GM19452 (cell line): ENCODE measurements at regions not wholly inside any gene's neighbourhood (a gene's known extent, or its start where the extent isn't known, plus 50 kb on each side); places are given as distances from the start of the nearest gene placed in this dataset.
"Not testable (repeated sequence)": the region's sequence is repeated elsewhere in the genome, so short reads cannot be mapped to it uniquely, and the experiment has no call there.

Source experiments
- ATAC-seq: cut with Tn5 transposase; IDR thresholded peaks from one replicate; pipeline ENCODE4 v1.9.1; 2021; ENCODE audit not compliant: unreplicated experiment

DNA sequence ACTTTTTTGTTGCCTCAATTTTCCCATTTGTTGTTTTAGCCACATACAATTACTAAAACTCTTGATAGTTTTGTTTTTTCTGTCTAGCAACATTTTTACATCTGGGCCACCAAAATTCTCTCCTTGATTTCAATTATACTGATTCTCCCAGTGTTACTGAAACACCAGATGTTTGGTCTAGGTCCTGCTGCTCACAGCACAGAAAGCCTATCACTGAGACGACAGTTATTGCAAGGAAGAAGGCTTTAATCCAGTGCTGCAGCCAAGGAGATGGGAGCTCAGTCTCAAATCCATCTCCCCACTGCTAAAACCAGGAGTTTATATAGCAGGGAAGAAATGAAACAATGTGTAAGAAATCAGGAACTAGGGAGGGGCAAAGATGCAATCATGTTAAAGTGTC lies 837.7 kb upstream of the CNTN5 start:
- ATAC-seq = no peak

DNA sequence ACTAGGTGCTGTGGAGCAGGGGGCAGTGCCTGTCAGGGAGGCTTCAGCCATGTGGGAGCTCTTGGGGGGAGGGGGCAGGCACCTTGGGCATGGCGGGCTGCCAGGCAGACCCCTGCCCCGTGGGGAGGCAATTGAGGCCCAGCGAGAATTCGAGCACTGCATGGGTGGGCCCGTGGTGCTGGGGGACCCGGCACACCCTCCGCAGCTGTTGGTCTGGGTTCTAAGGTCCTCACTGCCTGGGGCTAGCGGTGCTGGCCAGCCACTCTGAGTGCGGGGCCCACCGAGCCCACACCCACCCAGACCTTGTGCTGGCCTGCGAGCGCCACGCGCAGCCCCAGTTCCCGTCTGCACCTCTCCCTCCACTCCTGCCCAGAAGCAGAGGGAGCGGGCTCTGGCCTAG lies 835.5 kb upstream of the CNTN5 start:
- ATAC-seq = no peak

DNA sequence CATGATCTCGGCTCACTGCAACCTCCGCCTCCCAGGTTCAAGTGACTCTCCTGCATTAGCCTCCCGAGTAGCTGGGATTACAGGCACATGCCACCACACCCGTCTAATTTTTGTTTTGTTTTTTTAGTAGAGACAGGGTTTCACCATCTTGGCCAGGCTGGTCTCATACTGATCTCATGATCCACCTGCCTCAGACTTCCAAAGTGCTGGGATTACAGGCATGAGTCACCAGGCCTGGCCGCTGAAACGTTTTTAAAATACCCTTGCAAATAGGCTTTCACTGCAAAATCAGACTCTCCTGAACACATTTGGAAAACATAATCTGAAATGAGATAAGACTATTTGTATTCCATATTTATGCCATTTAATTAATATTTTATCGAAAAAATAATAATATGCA lies 826.1 kb upstream of the CNTN5 start:
- no peak for ATAC-seq

DNA sequence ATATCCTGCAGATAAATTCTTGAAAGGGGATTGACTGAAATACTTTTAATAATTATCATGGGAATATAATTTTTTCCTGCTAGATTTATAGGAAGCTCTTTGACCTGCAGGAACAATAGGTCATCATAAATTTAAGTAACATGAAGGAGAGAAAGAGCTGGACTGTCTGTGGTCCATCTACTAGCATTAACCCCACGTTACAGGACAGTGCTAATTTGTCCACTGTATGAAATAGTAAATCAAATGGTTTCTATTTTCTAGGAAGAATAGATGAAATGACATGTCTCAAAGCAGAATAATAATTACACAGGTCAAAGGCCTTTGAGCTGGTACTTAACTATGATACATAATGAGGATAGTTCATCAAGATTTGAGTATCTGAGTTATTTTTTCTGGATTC lies 825.4 kb upstream of the CNTN5 start:
- ATAC-seq = no peak

DNA sequence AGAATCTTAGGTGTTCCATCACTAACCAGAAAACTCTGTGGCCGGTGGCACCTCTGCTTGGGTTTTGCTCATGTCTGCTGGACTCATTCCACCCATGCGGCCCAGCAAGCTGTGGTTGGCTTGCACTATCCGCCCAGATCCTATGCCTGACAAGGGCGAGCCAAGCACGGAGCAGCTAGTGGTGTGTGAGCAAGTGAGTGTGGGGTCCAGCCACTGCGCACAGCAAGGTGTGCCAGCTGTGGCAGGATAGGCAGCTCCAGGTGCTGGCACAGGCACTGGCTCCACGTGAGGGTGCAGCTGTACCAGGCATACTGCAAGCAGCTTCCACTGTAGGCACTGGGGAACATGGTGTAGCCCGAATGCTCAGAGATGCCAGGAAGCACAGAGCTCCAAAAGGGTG lies 813.7 kb upstream of the CNTN5 start:
- ATAC-seq = no peak

DNA sequence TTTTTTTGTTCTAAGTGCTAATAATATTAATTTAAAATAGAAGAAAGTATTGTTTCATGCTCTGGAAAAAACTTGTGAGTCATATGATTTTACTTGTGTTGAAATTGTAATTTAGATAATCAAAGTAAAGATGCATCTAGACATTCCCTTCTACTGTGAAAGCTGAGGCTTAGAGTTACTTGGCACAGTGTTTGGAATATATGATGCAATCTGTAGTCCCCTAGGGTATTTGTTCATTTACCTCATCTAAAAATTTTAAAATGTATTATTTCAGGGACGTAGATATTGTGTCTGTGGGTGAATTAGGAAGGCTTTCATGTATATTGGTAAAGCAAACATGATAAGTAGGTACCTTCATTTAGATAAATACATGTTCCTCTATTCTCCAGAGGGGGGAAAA lies 793.5 kb upstream of the CNTN5 start:
- ATAC-seq = no peak

DNA sequence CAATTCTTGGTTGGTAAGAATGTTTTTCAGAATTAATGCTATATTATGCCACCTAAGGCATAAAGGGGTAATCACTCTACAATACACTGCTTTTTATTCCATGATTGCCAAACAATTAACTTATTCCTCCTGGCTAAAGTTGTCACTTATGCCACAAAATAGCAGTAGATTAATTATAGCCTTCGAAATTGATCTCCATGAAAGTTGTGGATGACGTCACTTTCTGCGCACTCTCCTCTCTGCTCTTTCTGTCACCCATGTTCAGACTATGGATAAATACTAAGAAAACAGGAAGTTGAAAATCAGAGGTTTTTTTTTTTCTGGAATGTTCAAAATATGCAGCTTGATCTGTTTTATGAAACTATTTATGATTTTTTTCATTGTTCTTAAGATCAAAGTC lies 790.1 kb upstream of the CNTN5 start:
- ATAC-seq = no peak

DNA sequence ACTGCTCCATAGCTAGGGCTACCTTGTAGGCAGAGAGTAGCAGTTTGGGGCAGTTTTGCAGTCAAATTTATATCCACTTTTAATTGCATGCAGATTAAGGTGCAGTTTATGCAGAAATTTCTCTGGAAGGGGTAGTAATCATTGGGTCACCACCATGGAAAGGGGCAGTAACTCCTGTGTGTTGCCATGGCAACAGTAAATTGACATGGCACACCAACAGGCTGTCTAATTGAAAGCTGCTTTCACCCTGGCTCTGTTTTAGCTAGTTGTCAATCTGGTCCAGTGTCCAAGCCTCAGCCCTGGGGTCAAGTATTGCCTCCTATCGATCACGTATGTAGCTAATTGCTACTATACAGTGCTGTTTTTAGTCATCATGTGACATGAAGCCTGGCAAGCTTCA lies 786.1 kb upstream of the CNTN5 start:
- ATAC-seq = no peak

DNA sequence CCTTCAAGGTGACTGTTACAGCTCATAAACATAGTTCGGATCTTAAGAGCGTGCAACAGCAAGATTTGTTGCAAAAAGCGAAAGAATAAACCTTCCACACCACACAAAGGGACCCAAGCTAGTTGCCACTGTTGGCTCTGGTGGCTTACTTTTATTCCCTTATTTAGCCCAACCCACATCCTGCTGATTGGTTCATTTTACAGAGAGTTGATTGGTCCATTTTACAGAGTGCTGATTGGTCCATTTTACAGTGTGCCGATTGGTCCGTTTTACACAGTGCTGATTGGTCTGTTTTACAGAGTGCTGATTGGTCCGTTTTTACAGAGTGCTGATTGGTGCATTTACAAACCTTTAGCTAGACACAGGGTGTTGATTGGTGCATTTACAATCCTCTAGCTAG lies 776.9 kb upstream of the CNTN5 start:
- ATAC-seq = no peak

DNA sequence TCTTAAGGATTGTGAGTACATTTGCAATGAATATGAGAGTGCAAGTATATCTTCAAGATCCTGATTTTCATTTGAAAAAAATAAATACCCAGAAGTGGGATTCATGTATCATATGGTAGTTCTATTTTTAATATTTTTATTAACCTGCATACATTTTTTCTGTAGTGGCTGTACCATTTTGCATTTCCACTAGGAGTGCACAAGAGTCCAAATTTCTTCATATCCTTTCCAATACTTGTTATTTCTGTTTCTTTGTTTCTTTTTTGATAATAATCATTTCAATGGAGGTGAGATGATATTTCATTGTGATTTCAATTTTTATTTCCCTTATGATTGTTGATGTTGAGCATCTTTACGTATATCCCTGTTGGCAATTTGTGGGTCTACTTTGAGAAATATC lies 759.8 kb upstream of the CNTN5 start:
- no peak for ATAC-seq

DNA sequence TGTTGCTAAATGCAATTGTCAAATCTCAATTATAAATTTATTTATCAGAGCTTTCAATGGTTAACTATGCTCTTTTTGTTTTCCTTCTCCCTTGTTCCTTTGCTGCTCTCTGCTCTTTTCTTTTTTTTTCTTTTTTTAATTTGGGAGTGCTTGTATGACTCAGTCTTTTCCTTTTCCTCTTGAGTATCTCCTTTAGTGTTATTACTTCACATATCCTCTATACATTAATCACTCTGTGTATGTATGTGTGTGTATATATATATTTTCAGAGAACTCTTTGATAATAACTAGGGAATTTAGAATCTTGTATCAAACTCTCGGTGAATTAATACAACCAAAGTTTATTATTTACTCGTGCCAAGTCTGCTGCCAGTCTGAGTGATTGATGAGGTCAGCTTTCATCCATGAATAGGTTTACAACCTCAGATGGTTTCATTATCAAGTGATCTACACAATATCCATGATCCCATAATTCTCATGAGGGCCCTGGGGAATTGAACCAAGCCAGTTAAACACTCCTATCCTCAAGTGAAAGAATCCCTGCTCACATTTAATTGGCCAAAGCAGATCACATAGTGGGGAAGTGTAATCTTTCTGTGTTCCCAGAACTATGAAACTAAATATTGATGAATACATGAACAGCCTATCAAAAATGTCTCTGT lies 743.4 kb upstream of the CNTN5 start:
- ATAC-seq = no peak

DNA sequence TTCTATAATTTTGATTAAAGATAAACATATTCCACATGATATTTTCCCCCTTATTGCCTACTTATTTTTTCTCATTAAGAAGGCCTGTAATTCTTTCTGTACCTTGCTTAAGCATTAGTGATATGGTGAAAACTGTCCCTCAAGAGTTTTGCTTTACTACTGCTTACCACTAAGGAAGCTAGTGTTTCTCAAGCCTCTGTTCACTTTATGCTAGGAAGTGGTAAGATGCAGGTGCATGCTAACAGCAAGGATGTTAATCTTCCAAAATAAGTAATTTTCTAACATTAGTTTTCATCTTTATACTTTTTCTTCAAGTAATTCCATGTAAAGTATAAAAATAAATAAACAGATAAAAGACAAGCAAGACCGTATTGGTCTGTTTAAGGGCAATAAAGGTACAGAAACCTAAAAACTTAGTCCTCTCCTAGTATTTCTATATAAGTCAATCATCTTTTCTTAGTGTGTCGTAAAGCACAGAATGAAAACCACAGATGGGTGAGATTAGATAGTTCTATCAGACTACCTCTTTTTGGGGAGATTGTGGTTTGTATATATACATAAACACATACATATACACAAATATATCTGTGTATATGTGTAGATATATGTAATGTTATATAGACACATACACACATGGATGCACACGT lies 731.0 kb upstream of the CNTN5 start:
- no peak for ATAC-seq

DNA sequence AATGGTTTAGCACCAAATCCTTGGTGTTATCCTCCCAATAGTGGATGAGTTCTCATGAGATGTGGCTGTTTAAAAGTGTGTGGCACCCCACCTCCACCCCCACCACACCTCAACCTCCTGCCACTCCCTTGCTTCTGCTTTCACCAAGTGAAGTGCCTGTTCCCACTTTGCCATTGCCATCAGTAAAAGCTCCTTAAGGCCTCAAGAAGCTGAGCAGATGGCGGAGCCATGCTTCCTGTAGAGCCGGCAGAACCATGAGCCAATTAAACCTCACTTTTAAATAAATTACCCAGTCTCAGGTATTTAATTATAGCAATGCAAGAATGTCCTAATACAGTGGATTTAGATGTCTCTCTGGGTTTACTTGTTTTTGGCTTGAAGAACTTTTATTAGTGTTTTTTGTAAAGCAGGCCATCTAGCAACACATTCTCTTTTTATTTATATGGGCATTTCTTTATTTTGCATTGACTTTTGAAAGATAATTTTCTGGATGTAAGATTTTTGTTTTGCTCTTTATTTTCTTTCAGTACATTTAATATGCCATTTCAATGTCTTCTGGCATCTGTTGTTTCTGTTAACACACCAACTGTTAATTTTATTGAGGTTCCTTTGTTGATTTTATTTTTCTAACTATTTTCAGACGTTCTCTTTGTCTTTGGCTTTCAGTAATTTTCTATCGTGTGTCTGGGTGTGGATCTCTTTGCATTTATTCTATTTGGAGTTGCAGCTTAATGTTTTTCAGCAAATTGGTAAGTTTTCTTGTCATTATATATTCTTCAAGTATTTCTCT lies 724.5 kb upstream of the CNTN5 start:
- ATAC-seq = no peak

DNA sequence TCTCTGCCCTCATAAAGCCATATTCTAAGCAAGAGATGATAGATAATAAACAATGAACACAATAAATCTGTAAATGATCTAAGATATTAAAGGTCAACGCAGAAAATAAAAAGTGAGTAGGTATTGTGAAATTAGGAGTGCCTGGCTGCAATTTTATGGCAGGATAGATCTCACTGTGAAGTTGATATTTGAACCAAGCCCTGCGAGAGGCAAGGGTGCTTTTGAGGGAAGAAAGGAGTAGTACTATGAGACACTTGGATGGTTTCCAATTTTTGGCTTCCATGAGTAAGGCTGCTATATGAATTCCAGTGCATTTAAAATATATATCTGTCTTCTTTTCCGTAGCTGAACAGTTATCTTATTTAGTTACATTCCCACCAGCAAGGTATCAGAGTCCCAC lies 720.0 kb upstream of the CNTN5 start:
- no peak for ATAC-seq

DNA sequence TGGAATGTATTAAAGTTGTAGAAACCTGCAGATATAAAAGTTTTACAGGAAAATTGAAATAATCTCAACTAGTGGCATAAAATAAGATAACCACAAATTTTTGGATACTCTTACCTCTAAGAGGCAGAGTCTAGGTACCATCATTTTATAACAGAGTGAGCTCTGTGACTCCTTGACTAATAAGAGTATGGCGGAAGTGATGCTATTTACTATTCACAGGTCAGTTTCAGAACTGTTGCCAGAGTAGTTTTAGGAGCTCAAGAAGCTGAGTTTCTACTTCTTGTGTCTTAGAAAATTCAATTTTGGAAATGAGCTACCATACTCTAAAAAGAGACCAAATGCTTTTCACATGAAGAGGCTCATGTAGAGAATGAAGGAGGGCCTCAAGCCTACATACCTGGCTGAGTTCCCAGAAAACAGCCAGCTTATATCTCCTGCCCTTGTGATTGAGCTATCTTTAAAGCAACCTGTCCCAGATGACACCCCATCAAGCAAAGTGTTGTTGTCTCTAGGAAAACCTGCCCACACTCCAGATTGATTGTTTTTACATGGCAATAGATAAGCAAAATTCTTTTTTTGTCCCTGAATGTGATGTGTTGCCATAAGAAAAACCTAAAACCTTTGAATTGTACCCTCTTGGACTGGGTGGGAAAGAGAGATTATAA lies 712.8 kb upstream of the CNTN5 start:
- no peak for ATAC-seq

DNA sequence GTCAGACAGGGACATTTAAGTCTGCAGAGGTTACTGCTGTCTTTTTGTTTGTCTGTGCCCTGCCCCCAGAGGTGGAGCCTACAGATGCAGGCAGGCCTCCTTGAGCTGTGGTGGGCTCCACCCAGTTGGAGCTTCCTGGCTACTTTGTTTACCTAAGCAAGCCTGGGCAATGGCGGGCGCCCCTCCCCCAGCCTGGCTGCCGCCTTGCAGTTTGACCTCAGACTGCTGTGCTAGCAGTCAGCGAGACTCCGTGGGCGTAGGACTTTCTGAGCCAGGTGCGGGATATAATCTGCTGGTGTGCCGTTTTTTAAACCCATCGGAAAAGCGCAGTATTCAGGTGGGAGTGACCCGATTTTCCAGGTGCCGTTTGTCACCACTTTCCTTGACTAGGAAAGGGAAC lies 690.4 kb upstream of the CNTN5 start:
- not testable (repeated sequence) for ATAC-seq

DNA sequence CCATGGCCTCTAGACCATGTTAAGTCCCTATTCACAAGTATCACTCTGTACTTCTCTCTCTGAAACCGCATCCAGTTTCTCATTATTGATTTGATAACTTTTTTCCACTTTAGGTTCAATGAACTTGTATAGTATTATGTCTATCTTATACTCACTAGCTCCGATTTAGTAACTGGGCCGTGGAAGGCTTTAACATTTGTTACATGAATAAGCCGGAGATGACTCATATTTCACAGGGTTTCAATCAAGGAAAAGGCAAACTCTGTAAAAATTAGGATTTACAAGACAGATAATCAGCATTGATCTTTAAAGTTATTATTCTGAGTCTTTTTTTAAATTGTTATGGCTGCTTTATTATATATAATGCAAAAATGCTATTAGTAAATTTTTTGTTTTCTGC lies 662.2 kb upstream of the CNTN5 start:
- no peak for ATAC-seq

DNA sequence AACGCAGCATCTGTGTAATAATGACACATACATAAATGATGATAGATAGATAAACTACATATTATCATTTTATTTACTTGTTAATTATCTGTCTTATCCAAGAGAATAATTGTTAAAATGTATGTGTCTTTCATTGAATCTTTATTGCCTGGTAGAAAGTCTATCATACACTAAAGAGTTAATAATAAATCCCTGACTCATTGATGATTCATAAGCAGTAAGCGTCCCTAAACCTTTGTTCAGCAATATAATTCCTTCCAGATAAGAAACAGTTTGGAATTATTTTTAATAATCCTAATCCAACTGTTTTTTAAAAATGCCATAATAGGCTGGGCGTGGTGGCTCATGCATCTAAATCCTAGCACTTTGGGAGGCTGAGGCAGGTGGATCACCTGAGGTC lies 655.6 kb upstream of the CNTN5 start:
- ATAC-seq = no peak

DNA sequence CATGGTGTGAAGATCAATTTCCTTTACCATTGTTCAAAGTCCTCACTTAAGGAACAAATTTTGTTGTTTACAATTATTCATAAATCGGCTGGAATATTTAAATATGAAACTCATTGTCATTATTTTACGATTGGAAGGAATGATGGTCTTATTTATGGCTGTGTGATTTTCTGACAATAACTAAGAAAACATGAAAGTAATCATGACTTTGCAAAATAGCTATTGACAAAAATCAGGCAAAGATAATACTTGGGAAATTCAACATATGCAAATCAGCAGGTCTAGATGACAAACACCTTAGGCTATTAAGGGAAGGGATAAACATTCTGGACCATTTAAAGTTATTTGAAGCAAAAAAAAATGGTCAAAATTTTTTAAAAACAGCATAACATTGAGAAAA lies 654.8 kb upstream of the CNTN5 start:
- no peak for ATAC-seq

DNA sequence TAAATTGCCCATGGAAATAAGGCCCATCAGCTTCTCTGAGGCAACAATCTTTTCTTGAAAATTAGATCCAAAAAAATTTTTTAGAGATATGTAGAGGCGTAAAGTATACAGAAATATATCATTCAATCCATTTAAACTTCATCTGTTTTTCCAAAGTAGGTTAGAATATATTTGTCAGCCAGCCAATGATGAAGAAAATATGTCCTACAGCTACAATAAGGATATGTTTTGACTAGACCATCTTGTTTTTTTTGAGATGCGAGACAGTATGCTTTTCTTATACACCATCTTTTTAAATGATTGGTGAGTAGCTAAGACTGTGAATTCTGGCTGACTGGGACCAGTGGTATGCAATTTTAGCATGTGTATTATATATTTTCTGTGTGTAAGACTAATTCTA lies 630.4 kb upstream of the CNTN5 start:
- ATAC-seq = no peak

DNA sequence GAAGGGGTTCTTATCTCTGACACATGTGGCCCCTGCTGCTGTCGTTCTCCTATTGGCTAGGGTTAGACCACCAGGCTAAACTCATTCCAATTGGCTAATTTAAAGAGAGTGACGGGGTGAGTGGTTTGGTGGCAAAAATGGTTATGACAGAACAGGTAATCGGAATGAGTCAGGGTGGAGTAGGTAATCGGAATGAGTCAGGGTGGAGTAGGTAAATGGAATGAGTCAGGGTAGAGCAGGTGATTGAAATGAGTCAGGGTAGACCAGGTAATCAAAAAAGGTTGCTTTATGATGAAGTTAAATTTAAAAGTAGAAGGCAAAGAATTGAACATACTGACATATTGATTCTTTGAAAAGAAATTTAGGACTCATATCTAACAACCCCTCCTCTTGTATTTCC lies 626.2 kb upstream of the CNTN5 start:
- ATAC-seq = not testable (repeated sequence)

DNA sequence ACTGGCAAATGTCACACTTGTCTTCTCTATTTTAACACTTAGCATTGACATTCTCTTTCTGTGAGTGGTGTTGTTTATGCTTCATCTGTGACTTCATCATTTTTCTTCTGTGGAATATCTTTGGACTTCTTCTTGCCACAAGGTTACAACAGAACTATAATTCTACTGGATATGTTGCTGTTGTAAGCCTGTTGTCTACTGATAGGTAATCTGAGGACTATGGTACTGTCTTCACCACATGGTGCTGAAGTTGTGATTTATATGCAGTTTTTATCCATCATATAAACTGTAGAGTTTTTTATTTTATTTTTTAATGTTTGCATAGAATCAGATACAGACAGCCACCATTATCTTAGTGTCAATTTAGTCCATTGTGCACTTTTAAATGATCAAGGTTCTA lies 622.2 kb upstream of the CNTN5 start:
- no peak for ATAC-seq
